ENCODE measurements at regions not wholly inside any gene's neighbourhood (a gene's known extent, or its start where the extent isn't known, plus 50 kb on each side); places are given as distances from the start of the nearest gene placed in this dataset.

DNA sequence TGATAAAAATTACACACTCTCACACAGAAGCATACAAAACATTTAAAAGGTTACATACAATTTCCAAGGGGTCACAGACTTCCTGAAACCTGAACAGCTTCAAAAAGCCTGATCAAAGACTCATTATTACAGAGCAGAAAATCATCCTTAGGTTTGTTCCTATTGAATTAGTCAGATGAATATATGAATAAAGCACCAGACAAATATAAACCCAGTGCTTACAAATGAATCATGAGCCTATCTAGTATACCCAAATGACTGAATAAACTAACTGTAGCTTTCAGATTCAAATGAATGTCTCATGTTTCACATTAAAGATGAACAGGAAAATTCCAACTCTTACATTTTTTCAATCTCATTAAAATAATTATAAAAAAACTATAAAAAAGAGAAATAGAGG, 550.3 kb downstream of the SUCLG1 start:
- TF ChIP-seq, protein P1, sequence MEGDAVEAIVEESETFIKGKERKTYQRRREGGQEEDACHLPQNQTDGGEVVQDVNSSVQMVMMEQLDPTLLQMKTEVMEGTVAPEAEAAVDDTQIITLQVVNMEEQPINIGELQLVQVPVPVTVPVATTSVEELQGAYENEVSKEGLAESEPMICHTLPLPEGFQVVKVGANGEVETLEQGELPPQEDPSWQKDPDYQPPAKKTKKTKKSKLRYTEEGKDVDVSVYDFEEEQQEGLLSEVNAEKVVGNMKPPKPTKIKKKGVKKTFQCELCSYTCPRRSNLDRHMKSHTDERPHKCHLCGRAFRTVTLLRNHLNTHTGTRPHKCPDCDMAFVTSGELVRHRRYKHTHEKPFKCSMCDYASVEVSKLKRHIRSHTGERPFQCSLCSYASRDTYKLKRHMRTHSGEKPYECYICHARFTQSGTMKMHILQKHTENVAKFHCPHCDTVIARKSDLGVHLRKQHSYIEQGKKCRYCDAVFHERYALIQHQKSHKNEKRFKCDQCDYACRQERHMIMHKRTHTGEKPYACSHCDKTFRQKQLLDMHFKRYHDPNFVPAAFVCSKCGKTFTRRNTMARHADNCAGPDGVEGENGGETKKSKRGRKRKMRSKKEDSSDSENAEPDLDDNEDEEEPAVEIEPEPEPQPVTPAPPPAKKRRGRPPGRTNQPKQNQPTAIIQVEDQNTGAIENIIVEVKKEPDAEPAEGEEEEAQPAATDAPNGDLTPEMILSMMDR (IDR thresholded peaks at IDR 0.05), result no peak
- TF ChIP-seq POLR2AphosphoS5 (IDR thresholded peaks at IDR 0.05) (no peak), EP300 (IDR thresholded peaks at IDR 0.05) (no peak)
